ENCODE measurements at regions not wholly inside any gene's neighbourhood (a gene's known extent, or its start where the extent isn't known, plus 50 kb on each side); places are given as distances from the start of the nearest gene placed in this dataset.

DNA sequence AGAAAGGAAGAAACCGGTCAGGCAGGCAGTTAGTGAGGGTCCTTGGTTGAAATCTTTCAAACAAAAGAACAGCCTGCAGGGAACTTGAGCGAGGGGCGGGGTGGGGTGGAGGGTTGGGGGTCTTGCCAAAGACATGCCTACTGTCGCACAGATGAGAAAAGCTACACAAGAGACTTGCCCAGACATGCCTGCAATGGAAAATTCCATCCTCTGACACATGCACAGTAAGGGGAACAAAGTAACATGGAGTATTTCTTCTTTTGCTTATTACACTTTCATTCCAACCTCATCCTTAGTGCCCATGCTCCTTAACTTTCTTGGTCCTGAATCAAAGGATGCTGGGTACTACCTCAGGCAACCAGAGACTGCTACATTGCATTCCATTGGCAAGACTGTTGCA lies 1491.2 kb downstream of the STIM2 start:
- no peak for DNase-seq

GRCh38 chr4:28354880-28355656 lies 1494.4 kb downstream of the STIM2 start:
- DNase-seq = no peak

- DNase-seq = no peak
These were observed 1497.3 kb downstream of the STIM2 start for GRCh38 chr4:28357990-28358389.

DNA sequence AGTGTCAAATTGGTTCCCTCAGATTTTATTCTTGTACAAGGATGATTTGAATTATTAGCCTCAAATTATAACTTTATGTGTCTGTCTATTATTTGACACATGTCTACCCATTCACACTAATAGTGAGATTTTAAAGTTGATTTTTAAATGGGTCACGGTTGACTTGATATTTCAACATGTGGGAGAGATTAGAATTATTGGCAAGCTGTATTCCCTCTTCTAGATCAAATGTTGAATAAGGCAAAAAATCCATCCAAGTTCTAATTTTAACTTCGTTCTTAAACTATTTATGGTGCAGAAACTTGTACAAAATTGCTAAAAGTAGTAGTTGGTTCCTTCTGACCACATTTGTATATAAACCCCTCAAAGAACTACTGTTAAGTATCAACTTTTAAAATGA lies 1498.0 kb downstream of the STIM2 start:
- DNase-seq = no peak

DNA sequence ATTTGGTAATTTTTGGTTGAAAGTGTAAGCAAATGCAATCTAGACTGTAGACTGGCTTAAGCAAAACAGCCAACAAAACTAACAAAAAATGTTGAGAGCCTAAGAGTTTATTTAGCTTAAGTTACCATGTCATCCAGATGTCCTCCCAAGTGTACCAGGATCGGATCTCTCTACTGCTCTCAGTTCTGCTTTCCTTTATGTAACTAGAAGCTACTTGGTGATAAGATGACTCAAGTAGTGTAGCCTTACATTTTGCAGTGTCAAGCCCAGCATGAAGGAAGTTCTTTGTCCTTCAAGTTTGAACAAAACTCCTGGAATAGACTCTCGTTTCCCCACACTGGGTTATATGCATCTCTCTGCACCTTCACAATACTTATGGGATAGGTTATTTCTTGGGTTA lies 1500.0 kb downstream of the STIM2 start:
- DNase-seq = no peak

- DNase-seq = no peak
These were observed 1501.5 kb downstream of the STIM2 start for GRCh38 chr4:28362169-28362568.

GRCh38 chr4:28369499-28369898 lies 1508.9 kb downstream of the STIM2 start:
- no peak for DNase-seq

DNA sequence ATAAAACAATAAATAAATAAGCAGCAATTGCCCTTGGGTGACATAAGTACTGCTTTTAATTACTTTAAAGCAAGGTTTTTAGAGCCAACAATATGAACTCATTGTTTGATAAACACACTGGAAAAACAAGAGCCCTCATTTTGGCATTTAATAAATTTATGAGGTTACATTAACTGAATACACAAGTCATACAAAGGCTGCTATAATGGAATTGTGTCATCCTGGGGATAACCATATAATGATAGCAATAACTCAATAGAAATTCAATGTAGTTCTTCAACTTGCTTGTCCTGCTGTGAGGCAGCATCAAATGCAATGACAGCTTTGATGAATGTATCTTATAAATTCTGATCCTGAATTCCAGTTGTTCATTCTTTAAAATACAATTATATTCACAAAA lies 1512.5 kb downstream of the STIM2 start:
- DNase-seq = no peak

DNA sequence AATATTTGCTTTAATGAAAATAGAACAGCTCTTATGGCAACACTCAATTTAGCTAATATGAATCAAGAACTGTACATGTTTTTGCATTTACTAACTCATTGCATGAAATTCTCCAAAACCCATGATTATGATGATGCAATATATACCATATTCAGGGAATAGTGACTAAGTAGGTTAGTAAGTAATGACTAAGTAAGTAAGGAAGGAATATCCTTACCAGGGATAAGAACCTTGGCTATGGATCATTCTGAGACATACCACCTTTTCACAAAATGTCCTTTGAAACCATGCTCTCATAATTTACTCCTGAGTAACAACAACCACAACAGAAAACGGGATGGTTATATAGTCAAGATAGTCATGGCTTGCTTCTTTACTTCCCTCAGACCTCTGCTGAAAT lies 1513.0 kb downstream of the STIM2 start:
- DNase-seq = no peak

- no peak for DNase-seq
These were observed 1517.6 kb downstream of the STIM2 start for GRCh38 chr4:28378109-28378830.

DNA sequence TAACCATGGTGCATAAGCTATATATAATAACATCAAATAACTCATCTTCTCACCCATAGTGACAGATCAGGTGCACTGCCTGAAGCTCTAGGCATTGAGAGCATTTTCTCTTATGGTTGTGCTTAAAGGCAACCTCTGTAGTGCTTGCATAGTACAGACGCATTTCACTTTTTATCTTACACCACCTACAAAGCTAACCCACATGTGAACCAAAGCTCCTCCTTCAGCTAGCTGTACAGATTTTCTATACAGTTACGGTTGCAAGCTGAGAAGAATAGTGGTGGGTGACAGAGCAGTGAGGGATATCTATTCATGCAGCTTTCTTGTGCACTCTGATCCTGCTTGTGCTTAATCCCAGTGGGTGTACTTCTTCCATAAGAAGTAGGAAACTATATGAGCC lies 1525.2 kb downstream of the STIM2 start:
- DNase-seq = no peak

GRCh38 chr4:28386776-28387175 lies 1526.1 kb downstream of the STIM2 start:
- no peak for DNase-seq

- DNase-seq = no peak
These were observed 1527.8 kb downstream of the STIM2 start for GRCh38 chr4:28388471-28388870.

DNA sequence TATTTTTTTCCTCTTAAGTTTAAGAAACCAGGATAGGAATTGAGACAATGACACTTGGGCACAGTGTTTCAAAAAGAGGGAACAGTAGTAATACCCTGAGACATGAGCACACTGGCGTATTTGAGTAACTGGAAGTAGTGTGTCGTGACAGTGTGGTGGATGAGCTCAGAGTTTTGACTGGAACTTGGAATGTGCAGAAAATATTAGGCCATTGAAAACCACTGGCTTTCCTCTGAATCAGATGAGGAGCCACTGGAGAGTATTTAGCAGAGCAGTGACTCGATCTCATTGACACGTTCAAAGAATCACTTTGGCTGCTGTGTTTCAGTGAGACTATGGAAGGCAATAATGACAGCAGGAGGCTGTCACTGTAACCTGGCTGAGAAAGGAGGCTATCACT lies 1531.2 kb downstream of the STIM2 start:
- DNase-seq = no peak

DNA sequence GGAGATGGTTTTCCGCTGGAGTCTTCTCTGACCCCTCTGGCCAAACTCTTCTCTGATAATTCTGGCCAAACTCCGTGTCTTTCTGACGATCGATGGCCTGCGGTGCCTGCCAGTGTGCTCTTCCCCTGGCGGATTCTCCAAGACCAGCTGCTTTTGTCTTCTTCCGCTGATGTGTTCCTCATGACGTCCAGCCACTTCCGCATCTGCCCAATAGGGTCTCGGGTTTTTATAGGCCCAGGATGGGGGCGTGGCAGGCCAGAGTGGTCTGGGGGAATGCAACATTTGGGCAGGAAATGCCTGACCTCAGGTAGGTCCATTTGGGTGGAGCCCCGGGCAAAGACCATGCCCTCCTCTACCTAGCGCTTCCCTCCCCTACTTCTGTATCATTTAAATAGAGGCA lies 1542.1 kb downstream of the STIM2 start:
- no peak for DNase-seq

GRCh38 chr4:28421221-28421620 lies 1560.6 kb downstream of the STIM2 start:
- DNase-seq = no peak

DNA sequence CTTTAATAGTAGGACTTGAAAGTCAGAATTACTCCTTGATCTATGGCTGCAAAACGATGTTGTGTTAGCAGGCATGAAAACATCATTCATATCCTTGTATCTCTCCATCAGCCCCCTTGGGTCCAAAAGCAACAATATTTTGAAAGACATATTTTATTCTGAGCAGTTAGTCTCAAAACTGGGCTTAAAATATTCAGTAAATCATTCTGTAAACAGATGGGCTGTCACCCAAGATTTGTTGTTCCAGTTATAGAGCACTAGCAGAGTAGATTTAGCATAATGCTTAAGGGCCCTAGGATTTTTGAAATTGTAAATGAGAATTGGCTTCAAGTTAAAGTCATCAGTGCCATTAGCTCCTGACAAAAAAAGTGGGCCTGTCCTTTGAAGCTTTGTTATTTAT lies 1565.6 kb downstream of the STIM2 start:
- no peak for DNase-seq

DNA sequence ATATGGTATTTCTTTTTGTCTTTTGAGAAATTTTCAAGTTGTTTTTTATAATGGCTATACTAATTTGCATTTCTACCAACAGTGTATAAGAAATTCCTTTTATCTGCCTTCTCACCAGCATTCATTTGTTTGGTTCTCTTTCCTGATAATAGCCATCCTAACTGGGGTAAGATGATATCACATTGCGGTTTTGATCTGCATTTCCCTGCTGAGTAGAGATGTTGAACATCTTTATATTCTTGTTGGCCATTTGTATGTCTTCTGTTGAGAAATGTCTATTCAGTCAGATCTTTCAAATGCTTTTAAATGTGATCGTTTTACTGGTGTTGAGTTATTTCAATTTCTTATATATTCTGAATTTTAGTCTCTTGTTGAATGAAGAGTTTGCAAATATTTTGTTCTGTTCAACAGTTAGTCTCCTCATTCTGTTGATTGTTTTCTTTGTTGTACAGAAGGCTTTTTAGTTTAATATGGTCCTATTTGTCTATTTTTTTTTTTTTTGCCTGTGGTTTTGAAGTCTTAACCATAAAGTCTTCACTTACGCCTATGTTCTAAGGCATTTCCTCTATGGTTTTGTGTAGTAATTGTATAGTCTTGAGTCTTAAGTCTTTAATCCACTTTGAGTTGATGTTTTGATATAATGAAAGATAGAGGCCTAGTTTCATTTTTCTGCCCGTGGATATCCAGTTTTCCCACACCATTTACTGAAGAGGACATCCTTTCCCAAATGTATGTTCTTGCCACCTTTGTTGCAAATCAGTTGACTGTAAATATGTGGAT lies 1566.9 kb downstream of the STIM2 start:
- no peak for DNase-seq

GRCh38 chr4:28432348-28433025 lies 1571.8 kb downstream of the STIM2 start:
- DNase-seq = no peak

GRCh38 chr4:28435314-28435713 lies 1574.7 kb downstream of the STIM2 start:
- DNase-seq = no peak

- no peak for DNase-seq
These were observed 1575.8 kb downstream of the STIM2 start for GRCh38 chr4:28436191-28437080.

GRCh38 chr4:28443371-28443770 lies 1582.7 kb downstream of the STIM2 start:
- DNase-seq = no peak

All from bone marrow (tissue), 2 donors.